Activated T-cell treated with anti-CD3 and anti-CD28 coated beads, Interleukin-2, amount 50 U/mL, for 4 hours (primary cell): ENCODE measurements at regions not wholly inside any gene's neighbourhood (a gene's known extent, or its start where the extent isn't known, plus 50 kb on each side); places are given as distances from the start of the nearest gene placed in this dataset.

Experiments
- ATAC-seq, 2 donors: fragments of 200-7000 bp; cut with Tn5 transposase; one replicate each; pipeline ENCODE4 v1.10.0; 2021
- DNase-seq: peaks from one replicate; pipeline ENCODE4 v3.0.0-alpha.2; 2020
- H3K27me3 Mint-ChIP-seq: one replicate; pipeline ENCODE4 v1.8.0; 2021; ENCODE audit warnings: low read depth, mixed read lengths
- H3K36me3 Mint-ChIP-seq: one replicate; pipeline ENCODE4 v1.8.0; 2022; ENCODE audit warnings: mixed read lengths; ENCODE audit not compliant: insufficient read depth
- H3K4me1 Mint-ChIP-seq: one replicate; pipeline ENCODE4 v1.8.0; 2021; ENCODE audit warnings: low read depth, mixed read lengths
- H3K4me3 Mint-ChIP-seq: one replicate; pipeline ENCODE4 v1.8.0; 2021; ENCODE audit warnings: mild to moderate bottlenecking, moderate library complexity, mixed read lengths
- H3K9me3 Mint-ChIP-seq: one replicate; pipeline ENCODE4 v1.8.0; 2021; ENCODE audit warnings: mixed read lengths

GRCh38 chr2:136062066-136062837, 55.7 kb downstream of the CXCR4 start:
- Mint-ChIP-seq H3K9me3 (no peaks in the 10 kb centered on the region), H3K4me1 (peaks cover 50% of the 10 kb centered on the region), H3K4me3 (no peak overlapping the region), H3K36me3 (no peaks in the 10 kb centered on the region), H3K27me3 (no peaks in the 10 kb centered on the region)
- ATAC-seq (no peak), DNase-seq (no peak)

- ATAC-seq (no peak), DNase-seq (no peak)
- H3K9me3 Mint-ChIP-seq, result no peaks in the 10 kb centered on the region
- H3K27me3 Mint-ChIP-seq, result no peaks in the 10 kb centered on the region
- H3K36me3 Mint-ChIP-seq, result no peaks in the 10 kb centered on the region
- H3K4me3 Mint-ChIP-seq, result no peak overlapping the region
- peaks cover 55% of the 10 kb centered on the region for H3K4me1 Mint-ChIP-seq
Observed at GRCh38 chr2:136060416-136060815, 57.5 kb downstream of the CXCR4 start.

- H3K4me3 Mint-ChIP-seq, result no peak overlapping the region
- H3K36me3 Mint-ChIP-seq, result no peaks in the 10 kb centered on the region
- H3K27me3 Mint-ChIP-seq, result no peaks in the 10 kb centered on the region
- H3K9me3 Mint-ChIP-seq, result no peaks in the 10 kb centered on the region
- no peak for DNase-seq
- peaks cover 56% of the 10 kb centered on the region for H3K4me1 Mint-ChIP-seq
- ATAC-seq, result no peak
Observed at GRCh38 chr2:136059036-136059472, 58.9 kb downstream of the CXCR4 start.

GRCh38 chr2:136058262-136058661, 59.7 kb downstream of the CXCR4 start:
- Mint-ChIP-seq H3K9me3 (no peaks in the 10 kb centered on the region), H3K4me1 (peaks cover 58% of the 10 kb centered on the region), H3K27me3 (no peaks in the 10 kb centered on the region), H3K4me3 (no peak overlapping the region), H3K36me3 (no peaks in the 10 kb centered on the region)
- DNase-seq (no peak), ATAC-seq (no peak)

GRCh38 chr2:136057802-136058140, 60.2 kb downstream of the CXCR4 start:
- no peak for ATAC-seq
- no peaks in the 10 kb centered on the region for H3K9me3 Mint-ChIP-seq
- no peaks in the 10 kb centered on the region for H3K27me3 Mint-ChIP-seq
- no peak for DNase-seq
- peaks cover 61% of the 10 kb centered on the region for H3K4me1 Mint-ChIP-seq
- H3K36me3 Mint-ChIP-seq, result no peaks in the 10 kb centered on the region
- peak overlapping the region; percentile 57 for H3K4me3 Mint-ChIP-seq

- H3K9me3 Mint-ChIP-seq, result no peaks in the 10 kb centered on the region
- H3K4me3 Mint-ChIP-seq, result peak overlapping the region; percentile 57
- no peaks in the 10 kb centered on the region for H3K36me3 Mint-ChIP-seq
- peaks cover 65% of the 10 kb centered on the region for H3K4me1 Mint-ChIP-seq
- ATAC-seq (peak; percentile 80 to 82), DNase-seq (peak; percentile 17)
- H3K27me3 Mint-ChIP-seq, result no peaks in the 10 kb centered on the region
Observed at GRCh38 chr2:136057023-136057801, 60.7 kb downstream of the CXCR4 start.

- H3K4me3 Mint-ChIP-seq, result peak overlapping the region; percentile 57
- H3K27me3 Mint-ChIP-seq, result no peaks in the 10 kb centered on the region
- DNase-seq (no peak), ATAC-seq (peak; percentile 47 to 52)
- no peaks in the 10 kb centered on the region for H3K36me3 Mint-ChIP-seq
- peaks cover 74% of the 10 kb centered on the region for H3K4me1 Mint-ChIP-seq
- no peaks in the 10 kb centered on the region for H3K9me3 Mint-ChIP-seq
Observed at GRCh38 chr2:136055929-136056688, 61.8 kb downstream of the CXCR4 start.

GRCh38 chr2:136054856-136055255, 63.1 kb downstream of the CXCR4 start:
- DNase-seq (no peak), ATAC-seq (no peak)
- H3K36me3 Mint-ChIP-seq, result no peaks in the 10 kb centered on the region
- H3K4me1 Mint-ChIP-seq, result peaks cover 86% of the 10 kb centered on the region
- H3K4me3 Mint-ChIP-seq, result peak overlapping the region; percentile 29
- no peaks in the 10 kb centered on the region for H3K27me3 Mint-ChIP-seq
- no peaks in the 10 kb centered on the region for H3K9me3 Mint-ChIP-seq

- Mint-ChIP-seq H3K9me3 (no peaks in the 10 kb centered on the region), H3K27me3 (no peaks in the 10 kb centered on the region), H3K36me3 (no peaks in the 10 kb centered on the region), H3K4me3 (peak overlapping the region; percentile 51), H3K4me1 (peaks cover 85% of the 10 kb centered on the region)
- ATAC-seq (peak; percentile 24), DNase-seq (no peak)
Observed at GRCh38 chr2:136052369-136053362, 65.3 kb downstream of the CXCR4 start.

GRCh38 chr2:136051725-136052048, 66.3 kb upstream of the DARS1 start:
- Mint-ChIP-seq H3K36me3 (no peaks in the 10 kb centered on the region), H3K4me3 (peak overlapping the region; percentile 51), H3K4me1 (peaks cover 84% of the 10 kb centered on the region), H3K27me3 (no peaks in the 10 kb centered on the region), H3K9me3 (no peaks in the 10 kb centered on the region)
- ATAC-seq (peak; percentile 5 to 24), DNase-seq (no peak)

GRCh38 chr2:136051001-136051724, 65.7 kb upstream of the DARS1 start:
- no peak for DNase-seq
- no peaks in the 10 kb centered on the region for H3K36me3 Mint-ChIP-seq
- H3K4me1 Mint-ChIP-seq, result peaks cover 83% of the 10 kb centered on the region

GRCh38 chr2:136049991-136050920, 64.8 kb upstream of the DARS1 start:
- no peaks in the 10 kb centered on the region for H3K27me3 Mint-ChIP-seq
- no peak overlapping the region for H3K4me3 Mint-ChIP-seq
- H3K9me3 Mint-ChIP-seq, result no peaks in the 10 kb centered on the region
- ATAC-seq, result no peak
- no peaks in the 10 kb centered on the region for H3K36me3 Mint-ChIP-seq
- no peak for DNase-seq
- H3K4me1 Mint-ChIP-seq, result peaks cover 79% of the 10 kb centered on the region

More at GRCh38 chr2:136051001-136051724, 65.7 kb upstream of the DARS1 start:
- H3K9me3 Mint-ChIP-seq, result no peaks in the 10 kb centered on the region
- no peaks in the 10 kb centered on the region for H3K27me3 Mint-ChIP-seq
- H3K4me3 Mint-ChIP-seq, result peak overlapping the region; percentile 51
- peak; percentile 34 to 57 for ATAC-seq
